Fibroblast of mammary gland (primary cell): ENCODE measurements at regions not wholly inside any gene's neighbourhood (a gene's known extent, or its start where the extent isn't known, plus 50 kb on each side); places are given as distances from the start of the nearest gene placed in this dataset.

Source experiments
- DNase-seq: peaks from one replicate; pipeline ENCODE4 v3.0.0-alpha.2; 2010; ENCODE audit warnings: low read depth
- H3K4me3 ChIP-seq: 2 replicates; pipeline ENCODE4 v1.5.1; 2011; ENCODE audit warnings: low read depth, mild to moderate bottlenecking, low read length, moderate library complexity; ENCODE audit not compliant: control insufficient read depth
- TF ChIP-seq, protein P1 (sequence below): conservative IDR thresholded peaks from 2 replicates; pipeline ENCODE4 v1.5.1; 2011; ENCODE audit warnings: low read depth, low read length, inconsistent platforms; ENCODE audit not compliant: control insufficient read depth, insufficient read depth

DNA sequence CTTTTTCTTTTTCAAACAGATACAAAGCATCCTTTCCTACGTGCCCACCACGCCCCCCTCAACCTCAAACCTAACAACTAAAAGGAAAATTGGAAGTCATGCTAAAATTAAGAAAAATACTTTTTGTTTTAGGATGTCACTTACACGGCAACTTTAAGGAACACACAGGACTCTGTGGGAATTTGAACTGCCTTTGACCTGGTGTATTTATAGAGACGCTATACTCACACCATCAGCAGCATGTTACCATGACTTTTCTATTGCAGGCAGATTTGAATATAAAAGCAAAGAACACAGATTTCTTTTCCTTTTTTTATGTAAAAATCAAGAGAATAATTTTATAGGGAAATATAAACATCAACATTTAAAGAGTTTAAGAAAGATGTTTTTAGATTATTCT, 198.2 kb downstream of the SIPA1L2 start:
- no peak for DNase-seq
- TF ChIP-seq, protein P1, sequence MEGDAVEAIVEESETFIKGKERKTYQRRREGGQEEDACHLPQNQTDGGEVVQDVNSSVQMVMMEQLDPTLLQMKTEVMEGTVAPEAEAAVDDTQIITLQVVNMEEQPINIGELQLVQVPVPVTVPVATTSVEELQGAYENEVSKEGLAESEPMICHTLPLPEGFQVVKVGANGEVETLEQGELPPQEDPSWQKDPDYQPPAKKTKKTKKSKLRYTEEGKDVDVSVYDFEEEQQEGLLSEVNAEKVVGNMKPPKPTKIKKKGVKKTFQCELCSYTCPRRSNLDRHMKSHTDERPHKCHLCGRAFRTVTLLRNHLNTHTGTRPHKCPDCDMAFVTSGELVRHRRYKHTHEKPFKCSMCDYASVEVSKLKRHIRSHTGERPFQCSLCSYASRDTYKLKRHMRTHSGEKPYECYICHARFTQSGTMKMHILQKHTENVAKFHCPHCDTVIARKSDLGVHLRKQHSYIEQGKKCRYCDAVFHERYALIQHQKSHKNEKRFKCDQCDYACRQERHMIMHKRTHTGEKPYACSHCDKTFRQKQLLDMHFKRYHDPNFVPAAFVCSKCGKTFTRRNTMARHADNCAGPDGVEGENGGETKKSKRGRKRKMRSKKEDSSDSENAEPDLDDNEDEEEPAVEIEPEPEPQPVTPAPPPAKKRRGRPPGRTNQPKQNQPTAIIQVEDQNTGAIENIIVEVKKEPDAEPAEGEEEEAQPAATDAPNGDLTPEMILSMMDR = no peak
- no peak overlapping the region for H3K4me3 ChIP-seq

DNA sequence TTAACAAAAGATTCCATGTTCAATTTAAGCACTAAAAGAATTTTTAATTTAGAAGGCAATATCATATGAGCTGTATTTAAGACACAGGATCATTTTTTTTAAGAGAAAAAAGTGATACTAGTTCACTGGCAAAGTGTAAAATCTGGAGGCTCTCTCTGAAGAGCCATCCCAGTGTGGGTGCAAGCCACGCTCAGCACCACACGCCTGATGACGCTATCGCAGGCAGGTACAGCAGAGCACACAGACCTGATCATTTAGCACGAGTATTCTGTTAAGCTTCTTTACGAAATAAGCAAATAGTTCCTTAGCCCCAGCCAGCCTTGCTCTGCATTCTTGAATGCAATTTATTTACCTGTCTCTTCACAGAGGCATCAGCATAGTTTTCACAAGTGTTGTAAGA, 198.6 kb downstream of the SIPA1L2 start:
- DNase-seq = no peak
- TF ChIP-seq, protein P1 = no peak
- H3K4me3 ChIP-seq = no peak overlapping the region

DNA sequence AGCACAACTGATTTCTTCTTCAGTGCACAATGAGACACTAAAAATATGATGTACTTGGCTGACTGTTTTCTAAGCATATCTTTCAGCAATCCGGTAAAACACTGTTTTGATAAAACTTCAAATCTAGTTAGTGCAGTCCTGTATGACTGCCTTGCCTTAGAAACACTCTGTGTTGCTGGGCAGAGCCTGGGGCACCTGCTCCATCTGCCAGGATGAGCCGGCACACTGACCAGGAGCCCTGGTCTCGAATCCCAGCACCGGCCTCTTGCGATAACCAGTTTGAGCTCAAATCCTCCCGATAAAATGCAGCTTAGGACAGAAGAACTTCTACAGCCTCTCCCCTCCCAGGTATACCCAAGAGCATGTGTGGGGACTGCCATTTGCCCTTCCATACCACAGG, 199.5 kb downstream of the SIPA1L2 start:
- no peak for DNase-seq
- H3K4me3 ChIP-seq = no peak overlapping the region
- TF ChIP-seq, protein P1 = no peak

DNA sequence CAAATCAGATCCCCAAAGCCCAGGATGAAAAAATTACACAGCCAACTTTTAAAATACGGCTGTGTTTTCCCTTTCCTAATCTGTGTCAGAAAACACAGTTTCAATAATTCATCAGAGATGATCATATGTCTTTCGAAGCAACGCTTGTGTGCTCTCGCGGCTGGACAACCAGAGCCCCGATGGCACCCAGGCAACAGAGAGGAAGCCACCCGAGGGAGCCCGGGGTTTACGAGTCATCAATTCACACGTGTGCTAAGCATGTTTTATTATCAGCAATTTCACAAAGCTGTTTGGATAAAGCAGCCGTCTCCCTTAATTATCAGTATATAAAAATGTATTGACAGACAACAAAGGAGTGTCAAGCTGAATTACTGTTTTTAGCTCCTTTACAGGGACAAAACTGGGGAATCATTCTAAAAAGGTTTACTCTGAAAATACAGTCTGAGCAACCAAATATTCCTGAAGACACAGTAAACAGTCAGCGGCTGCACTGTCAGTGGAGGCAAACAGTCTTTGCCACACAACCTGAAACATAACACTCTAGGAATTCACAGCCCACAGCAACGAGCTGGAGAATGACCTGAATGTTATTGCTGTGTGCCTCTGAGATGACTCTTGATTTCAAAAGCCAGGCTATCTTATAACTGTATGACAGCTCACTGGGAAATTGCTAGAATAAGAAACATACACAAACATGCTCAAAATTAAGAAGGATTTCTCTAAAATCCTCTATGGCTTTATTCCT, 201.0 kb downstream of the SIPA1L2 start:
- DNase-seq = peak; percentile 9
- no peak overlapping the region for H3K4me3 ChIP-seq
- TF ChIP-seq, protein P1 = no peak

DNA sequence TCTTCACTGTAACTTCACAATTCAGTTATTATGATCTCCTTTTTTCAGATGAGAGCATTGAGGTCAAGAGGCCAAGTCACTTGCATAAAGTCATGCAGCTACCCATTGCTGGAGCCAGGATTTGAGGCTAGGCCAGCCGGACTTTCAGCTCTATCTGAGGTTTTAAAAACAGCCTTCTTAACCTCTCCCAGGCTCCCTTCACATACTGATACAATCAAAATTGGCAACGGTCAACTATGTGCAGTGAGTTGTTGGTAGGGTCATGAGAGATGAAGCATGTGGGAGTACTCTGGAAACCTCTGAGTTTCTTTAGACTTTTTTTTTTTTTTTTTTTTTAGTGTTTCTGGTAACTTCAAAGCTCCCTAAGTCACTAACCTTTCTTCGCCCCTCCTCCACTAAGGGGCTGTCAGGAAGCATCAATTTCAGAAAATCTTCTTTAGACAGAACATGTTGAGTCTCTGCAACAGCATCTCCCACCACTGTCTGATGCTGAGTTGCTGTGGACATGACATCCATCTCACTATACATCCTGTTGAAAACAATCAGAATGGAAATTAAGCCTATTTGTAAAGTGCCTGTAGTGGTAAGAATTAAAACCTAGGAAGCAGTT, 201.8 kb downstream of the SIPA1L2 start:
- H3K4me3 ChIP-seq = no peak overlapping the region
- TF ChIP-seq, protein P1 = no peak
- peak; percentile 7 for DNase-seq

- TF ChIP-seq, protein P1 = no peak
- no peak overlapping the region for H3K4me3 ChIP-seq
- no peak for DNase-seq
Observed at GRCh38 chr1:232426801-232427200, 203.1 kb downstream of the SIPA1L2 start.

DNA sequence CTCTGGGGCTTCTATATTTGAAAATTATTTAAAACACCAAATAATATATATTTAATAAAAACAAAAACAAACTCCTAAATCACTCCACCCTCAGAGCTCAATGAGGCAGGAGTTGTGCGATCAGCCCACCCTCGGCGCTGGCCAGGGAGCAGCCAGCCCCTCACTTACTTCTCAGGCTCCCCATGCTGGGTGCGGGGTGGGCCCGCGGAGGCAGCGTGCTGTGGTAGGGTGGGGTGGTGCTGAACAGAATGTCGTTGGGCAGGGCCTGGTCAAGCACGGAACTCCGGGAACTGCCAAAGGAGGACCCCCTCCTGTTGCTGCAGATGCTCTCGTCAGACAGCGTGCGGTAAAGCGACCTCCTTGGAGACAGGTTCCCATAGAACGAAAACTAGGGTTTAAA, 204.5 kb downstream of the SIPA1L2 start:
- no peak for DNase-seq
- H3K4me3 ChIP-seq = no peak overlapping the region
- TF ChIP-seq, protein P1 = no peak
